ENCODE measurements at regions not wholly inside any gene's neighbourhood (a gene's known extent, or its start where the extent isn't known, plus 50 kb on each side); places are given as distances from the start of the nearest gene placed in this dataset.

DNA sequence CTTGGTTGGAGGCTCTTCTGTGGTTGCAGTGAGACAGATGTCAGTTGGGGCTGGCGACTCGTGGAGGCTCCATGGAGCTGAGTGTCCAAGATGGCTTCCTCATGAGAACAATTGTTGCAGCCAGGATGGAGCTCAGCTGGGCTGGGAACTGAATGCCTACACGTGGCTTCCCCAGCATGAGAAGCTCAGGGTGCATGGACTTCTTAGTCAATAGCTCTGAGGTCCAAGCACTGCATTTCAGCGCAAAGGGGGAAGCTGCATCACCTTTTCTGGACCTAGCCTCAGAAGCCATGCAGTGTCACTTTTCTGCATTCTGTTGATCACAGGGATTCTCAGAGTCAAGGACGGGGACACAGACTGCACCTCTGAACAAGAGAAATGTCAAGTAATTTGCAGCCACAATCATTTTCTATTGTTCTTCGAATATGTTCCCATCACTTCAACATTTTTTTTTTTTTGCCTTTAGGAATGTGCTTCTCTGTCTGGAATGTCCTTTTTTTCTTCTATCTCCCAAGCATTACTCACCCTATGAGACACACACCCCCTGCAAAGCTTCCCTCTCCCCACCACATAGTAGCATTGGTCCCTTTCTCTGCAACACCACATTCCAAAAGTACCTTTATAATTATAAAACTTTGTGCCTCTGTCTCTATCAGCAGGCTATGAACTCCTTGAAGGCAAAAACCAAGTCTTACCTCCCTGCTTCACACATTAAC is 57.5 kb upstream of the STK32A start:
- DNase-seq (ENCODE audit: low read depth) = no peak
- TF ChIP-seq, protein P1, sequence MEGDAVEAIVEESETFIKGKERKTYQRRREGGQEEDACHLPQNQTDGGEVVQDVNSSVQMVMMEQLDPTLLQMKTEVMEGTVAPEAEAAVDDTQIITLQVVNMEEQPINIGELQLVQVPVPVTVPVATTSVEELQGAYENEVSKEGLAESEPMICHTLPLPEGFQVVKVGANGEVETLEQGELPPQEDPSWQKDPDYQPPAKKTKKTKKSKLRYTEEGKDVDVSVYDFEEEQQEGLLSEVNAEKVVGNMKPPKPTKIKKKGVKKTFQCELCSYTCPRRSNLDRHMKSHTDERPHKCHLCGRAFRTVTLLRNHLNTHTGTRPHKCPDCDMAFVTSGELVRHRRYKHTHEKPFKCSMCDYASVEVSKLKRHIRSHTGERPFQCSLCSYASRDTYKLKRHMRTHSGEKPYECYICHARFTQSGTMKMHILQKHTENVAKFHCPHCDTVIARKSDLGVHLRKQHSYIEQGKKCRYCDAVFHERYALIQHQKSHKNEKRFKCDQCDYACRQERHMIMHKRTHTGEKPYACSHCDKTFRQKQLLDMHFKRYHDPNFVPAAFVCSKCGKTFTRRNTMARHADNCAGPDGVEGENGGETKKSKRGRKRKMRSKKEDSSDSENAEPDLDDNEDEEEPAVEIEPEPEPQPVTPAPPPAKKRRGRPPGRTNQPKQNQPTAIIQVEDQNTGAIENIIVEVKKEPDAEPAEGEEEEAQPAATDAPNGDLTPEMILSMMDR (IDR thresholded peaks at IDR 0.05; ENCODE audit: control insufficient read depth, extremely low read depth, insufficient read depth) = no peak
- H3K4me3 ChIP-seq (ENCODE audit: low read depth, low read length) = no peak overlapping the region

DNA sequence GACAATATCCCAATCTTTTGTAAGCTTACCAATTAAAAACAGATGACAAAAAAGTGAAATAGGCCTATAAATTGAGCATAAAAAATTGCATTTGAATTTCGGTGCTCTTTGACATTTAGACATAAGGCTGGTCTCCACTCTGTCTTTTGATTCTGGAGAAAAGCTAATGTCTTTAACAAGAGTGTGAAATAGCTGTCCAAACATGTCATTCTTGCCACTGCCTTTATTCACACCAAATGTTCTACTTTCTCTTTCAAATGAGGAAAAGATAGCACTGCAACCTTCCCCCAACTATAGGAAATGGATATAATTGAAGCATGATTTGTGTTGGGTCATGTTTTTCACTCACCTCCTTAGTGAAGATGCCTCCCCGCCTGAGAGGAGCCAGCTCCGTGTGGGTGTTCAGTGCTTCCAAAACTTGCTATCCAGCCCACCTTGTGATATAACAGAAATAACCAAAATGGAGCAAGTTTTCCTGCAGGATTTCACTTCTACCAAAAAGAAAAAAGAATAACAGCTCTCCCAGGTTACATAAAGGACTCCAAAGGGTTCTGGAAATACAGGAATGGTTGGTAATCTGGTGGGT is 55.2 kb upstream of the STK32A start:
- TF ChIP-seq, protein P1 (IDR thresholded peaks at IDR 0.05; ENCODE audit: control insufficient read depth, extremely low read depth, insufficient read depth) = no peak
- no peak overlapping the region for H3K4me3 ChIP-seq (ENCODE audit: low read depth, low read length)
- DNase-seq (ENCODE audit: low read depth) = no peak

DNA sequence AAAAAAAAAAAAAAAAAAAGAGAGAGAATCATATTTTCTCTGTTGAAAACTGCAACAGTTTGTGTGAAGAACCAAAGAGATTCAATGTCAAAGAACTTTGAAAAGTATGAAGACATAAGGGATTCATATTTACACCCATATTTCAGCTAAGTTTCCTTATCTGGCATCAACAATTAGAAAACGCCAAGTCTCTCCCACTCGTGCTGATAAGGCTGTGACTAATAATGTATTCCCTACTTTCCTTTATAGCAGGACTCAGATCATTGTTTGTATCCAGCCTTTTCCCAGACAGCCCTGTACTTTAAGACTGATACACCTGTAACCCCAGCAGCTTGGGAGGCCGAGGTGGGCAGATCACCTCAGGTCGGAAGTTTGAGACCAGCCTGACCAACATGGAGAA is 54.1 kb upstream of the STK32A start:
- TF ChIP-seq, protein P1 (IDR thresholded peaks at IDR 0.05; ENCODE audit: control insufficient read depth, extremely low read depth, insufficient read depth) = no peak
- H3K4me3 ChIP-seq (ENCODE audit: low read depth, low read length) = no peak overlapping the region
- DNase-seq (ENCODE audit: low read depth) = no peak

Measured in LNCaP clone FGC (cell line).